ENCODE measurements at regions not wholly inside any gene's neighbourhood (a gene's known extent, or its start where the extent isn't known, plus 50 kb on each side); places are given as distances from the start of the nearest gene placed in this dataset.

DNA sequence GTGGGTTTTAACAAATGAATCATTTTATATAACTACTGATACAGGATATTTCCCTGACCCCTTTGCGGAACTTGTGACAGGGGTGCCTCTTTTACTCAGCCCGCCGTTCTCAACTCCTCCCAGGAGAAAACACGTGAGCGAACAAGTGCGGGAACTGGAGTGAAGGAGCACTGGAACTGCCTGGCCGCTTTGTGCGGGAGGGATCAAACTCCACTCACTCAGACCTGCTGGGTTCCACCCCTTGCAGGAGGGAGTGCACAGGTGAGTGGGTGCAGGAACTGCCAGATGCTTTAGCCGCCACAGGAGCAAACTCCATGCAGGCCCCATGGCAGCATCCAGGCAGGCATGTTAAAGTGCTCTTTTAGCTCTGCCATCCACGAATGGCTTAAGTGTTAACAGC is 513.4 kb upstream of the GRM3 start (continued):
- no peak for TF ChIP-seq ASH2L (IDR thresholded peaks at IDR 0.05; ENCODE audit: low read length)
- no peak for TF ChIP-seq TAF1 (IDR thresholded peaks at IDR 0.05; ENCODE audit: low read depth, low read length)
- no peak for TF ChIP-seq FOSL1 (IDR thresholded peaks at IDR 0.05; ENCODE audit: insufficient read depth, low read depth, low read length)
- no peak for TF ChIP-seq RAD21 (IDR thresholded peaks at IDR 0.05 in 1 of 2, conservative IDR thresholded peaks at IDR 0.05 in 1 of 2; ENCODE audit: low read depth in 2 of 2, low read length in 2 of 2)
- TF ChIP-seq, protein P1, sequence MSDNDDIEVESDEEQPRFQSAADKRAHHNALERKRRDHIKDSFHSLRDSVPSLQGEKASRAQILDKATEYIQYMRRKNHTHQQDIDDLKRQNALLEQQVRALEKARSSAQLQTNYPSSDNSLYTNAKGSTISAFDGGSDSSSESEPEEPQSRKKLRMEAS (IDR thresholded peaks at IDR 0.05) = no peak

Measured in H1 (cell line).